NOMO-1 (cell line): ENCODE measurements at regions not wholly inside any gene's neighbourhood (a gene's known extent, or its start where the extent isn't known, plus 50 kb on each side); places are given as distances from the start of the nearest gene placed in this dataset.
"Not testable (repeated sequence)": the region's sequence is repeated elsewhere in the genome, so short reads cannot be mapped to it uniquely, and the experiment has no call there.

ENCODE experiments used
- DNase-seq, 2 experiments: peaks; one replicate each; lab custom pipeline; 2025; ENCODE audit not compliant: unreplicated experiment in 2 of 2; lab: John Stamatoyannopoulos, UW

- DNase-seq, result no peak
These were observed 1681.0 kb downstream of the NCAM2 start for GRCh38 chr21:22679207-22679606.

DNA sequence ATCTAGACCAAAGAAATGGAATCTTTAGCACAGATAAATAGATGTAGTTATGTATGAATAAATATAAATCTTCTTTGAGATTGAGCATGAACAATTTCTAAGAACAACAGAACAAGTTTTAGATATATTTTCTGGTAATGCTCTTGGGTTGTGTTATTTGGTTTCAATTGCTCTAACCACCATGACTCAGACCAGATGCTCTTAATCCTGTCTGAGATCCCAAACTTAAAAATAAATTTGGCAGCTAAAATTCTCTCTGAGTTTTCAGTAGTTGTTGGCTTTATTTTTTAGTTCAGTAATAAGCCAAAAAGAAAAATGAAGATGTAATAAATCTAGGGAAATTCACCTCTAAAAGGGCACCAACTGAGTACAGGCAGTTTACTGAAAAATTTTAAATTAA, 1693.4 kb downstream of the NCAM2 start:
- no peak for DNase-seq

DNA sequence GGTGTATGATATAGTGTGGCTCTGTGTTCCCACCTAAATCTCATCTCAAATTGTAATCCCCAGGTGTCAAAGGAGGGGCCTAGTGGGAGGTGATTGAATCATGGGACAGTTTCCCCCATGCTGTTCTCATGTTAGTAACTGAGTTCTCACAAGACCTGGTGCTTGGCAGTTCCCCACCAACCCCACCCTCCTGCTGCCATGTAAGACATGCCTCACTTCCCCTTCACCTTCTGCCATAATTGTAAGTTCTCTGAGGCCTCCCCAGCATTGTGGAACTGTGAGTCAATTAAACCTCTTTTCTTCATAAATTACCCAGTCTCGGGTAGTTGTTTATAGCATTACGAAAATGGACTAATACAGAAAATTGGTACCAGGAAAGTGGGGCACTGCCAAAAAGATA, 1705.3 kb downstream of the NCAM2 start:
- no peak for DNase-seq

GRCh38 chr21:22710721-22711120, 1712.5 kb downstream of the NCAM2 start:
- DNase-seq, result no peak

- no peak for DNase-seq
These were observed 1713.4 kb downstream of the NCAM2 start for GRCh38 chr21:22711636-22712035.

GRCh38 chr21:22725436-22725835, 1727.2 kb downstream of the NCAM2 start:
- DNase-seq, result no peak

- DNase-seq, result no peak
These were observed 1729.9 kb downstream of the NCAM2 start for GRCh38 chr21:22728091-22728490.

DNA sequence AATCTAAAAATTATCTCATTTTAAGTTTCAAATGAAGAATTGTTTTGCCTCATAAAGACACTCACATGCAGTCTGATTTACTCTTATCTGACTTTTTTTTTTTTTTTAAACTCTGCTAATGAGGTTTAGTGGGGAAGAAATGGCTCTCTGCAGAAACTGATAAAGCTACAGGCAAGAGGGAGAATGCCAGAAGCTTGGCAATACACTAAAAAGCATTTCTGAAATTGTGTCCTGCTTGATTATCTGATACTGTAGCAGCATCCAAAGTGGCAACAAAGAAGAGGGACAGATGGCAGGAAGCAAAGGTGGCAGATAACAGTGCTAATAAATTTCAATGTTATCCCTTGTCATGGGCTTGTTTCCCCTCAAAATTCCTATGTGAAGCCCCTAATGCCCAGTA, 1744.9 kb downstream of the NCAM2 start:
- no peak for DNase-seq

- DNase-seq, result no peak
These were observed 1756.5 kb downstream of the NCAM2 start for GRCh38 chr21:22754746-22755145.

DNA sequence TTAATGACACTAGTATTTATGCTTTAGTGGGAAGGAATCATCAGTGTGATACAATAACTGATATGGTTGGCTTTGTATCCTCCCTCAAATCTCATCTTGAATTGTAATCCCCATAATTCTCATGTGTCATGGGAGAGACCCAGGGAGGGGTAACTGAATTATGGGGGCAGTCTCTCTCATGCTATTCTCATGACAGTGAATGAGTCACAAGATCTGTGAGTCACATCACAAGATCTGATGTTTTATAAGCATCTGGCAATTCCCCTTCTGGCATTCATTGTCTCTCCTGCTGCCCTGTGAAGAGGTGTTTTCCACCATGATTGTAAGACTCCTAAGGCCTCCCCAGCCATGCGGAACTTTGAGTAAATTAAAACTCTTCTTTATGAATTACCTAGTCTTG, 1760.3 kb downstream of the NCAM2 start:
- no peak for DNase-seq

DNA sequence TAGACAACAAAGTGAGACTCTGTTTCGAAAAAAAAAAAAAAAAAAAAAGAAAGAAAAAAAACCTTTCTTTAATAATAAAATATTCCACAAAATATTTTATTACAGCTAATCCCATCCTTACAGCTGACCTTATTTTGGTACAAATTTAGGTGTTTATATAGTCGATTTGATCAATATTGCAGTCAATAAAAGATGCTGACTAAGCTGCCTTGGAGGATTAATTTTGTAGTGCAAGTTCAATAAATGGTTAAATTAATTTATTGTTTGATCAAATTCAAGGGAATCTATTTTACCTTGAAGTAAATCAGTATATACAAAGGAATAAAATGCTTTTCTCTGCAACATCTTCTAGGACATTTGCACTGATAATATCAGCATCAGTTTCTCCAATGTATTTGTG, 1764.3 kb downstream of the NCAM2 start:
- DNase-seq, result no peak

GRCh38 chr21:22763442-22763841, 1765.2 kb downstream of the NCAM2 start:
- no peak for DNase-seq

- DNase-seq, result no peak
These were observed 1766.0 kb downstream of the NCAM2 start for GRCh38 chr21:22764222-22764621.

- no peak for DNase-seq
These were observed 1793.2 kb downstream of the NCAM2 start for GRCh38 chr21:22791376-22791775.

- DNase-seq, result peak; percentile 4 to 54
These were observed 1793.9 kb downstream of the NCAM2 start for GRCh38 chr21:22791986-22792560.

- DNase-seq, result no peak
These were observed 1796.9 kb downstream of the NCAM2 start for GRCh38 chr21:22795091-22795490.

DNA sequence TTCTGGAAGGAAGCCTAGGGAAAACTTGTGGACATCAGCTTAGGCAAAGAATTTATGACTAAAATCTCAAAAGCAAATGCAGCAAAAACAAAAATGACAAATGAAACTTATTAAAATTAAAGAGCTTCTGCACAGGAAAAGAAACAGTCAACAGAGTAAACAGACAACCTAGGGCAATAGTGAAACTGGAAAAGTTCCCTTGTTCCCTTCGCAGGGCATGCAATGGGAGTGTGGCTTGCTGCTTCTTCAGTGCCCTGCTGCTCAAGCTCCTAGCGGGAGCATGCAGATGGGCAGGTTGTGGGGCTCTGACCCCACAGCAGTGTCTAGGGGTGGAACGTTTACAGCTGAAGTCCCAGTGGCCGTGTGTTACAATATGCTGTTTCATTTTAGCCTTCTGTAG, 1797.4 kb downstream of the NCAM2 start:
- DNase-seq, result no peak

DNA sequence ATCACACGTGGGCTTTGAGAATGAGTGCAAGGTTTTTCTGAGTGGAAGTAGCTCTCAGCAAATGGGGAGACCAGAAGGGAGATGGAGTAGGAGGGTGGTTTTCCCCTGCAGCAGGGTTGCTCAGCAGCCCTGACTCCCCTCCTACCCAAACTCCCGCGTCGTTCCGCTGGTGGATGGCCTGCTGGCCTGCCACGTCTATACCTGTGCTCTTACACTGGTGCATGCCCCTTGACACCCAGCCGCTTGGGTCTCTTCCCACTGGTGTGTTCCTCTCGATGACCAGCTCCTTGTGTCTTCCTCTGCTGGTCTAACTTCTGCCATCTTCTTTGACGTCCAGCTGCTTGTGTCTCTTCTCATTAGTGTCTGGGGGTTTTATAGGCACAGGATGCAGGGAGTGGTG, 1797.9 kb downstream of the NCAM2 start:
- no peak for DNase-seq

DNA sequence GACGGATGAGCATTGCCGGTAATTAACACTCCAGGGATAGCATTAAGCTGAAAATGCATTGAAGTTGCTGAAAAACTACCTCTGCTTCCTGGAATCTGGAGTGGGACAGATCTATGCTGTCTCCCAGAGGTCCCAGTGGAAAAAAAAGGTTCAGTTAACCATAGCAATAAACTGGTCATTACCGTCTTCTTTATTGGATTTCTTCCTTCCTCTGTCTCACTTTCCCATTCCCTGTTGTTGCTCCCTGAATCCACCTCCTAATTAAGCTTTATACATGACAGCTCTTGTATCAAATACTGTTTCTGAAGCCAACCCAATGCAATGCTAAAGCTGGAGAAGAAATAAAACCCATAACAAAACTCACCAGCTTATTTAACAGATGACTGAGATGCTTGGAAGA, 1805.9 kb downstream of the NCAM2 start:
- no peak for DNase-seq

DNA sequence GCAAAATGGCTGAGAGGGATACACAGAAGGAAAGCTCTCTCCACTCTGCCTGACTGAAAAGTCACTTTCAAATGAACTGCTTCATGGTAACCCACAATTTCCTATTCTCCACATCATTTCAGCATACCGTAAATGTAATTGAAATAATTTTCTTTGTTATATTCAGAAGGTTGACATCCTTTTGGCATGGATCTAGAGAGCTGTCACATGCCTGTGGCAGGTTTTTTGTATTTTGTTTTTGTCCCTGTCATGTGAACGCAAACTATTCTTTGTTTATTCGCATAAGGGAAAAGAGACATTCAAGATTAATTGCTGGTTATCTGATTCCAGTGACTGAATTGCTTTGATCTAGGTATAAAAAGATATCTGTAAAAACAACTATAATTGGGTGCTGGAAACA, 1808.1 kb downstream of the NCAM2 start:
- DNase-seq, result no peak

GRCh38 chr21:22813201-22813600, 1815.0 kb downstream of the NCAM2 start:
- DNase-seq, result no peak

DNA sequence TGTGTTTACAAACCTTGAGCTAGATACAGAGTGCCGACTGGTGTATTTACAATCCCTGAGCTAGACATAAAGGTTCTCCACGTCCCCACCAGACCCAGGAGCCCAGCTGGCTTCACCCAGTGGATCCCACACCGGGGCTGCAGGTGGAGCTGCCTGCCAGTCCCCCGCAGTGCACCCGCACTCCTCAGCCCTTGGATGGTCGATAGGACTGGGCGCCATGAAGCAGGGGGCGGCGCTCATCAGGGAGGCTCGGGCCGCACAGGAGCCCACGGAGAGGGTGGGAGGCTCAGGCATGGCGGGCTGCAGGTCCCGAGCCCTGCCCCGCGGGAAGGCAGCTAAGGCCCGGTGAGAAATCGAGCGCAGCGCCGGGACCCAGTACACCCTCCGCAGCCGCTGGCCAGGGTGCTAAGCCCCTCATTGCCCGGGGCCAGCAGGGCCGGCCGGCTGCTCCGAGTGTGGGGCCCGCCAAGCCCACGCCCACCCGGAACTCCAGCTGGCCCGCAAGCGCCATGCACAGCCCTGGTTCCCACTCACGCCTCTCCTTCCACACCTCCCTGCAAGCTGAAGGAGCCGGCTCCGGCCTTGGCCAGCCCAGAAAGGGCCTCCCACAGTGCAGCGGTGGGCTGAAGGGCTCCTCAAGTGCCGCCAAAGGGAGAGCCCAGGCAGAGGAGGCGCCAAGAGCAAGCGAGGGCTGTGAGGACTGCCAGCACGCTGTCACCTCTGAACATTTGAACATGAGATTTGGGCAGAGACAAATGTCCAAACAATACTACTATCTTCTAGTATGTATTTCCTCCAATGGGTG, 1820.7 kb downstream of the NCAM2 start:
- not testable (repeated sequence) for DNase-seq

- DNase-seq, result no peak
These were observed 1829.2 kb downstream of the NCAM2 start for GRCh38 chr21:22827422-22827821.
